GM12878 (cell line): ENCODE measurements at regions not wholly inside any gene's neighbourhood (a gene's known extent, or its start where the extent isn't known, plus 50 kb on each side); places are given as distances from the start of the nearest gene placed in this dataset.

Source experiments
- ATF2 ChIP-seq: IDR thresholded peaks from 2 replicates; pipeline ENCODE4 v1.6.1; 2012; ENCODE audit warnings: low read length, inconsistent platforms
- GATAD2B ChIP-seq: fragments of 450-650 bp; conservative IDR thresholded peaks from 2 replicates; pipeline ENCODE4 v1.6.1; 2017; ENCODE audit warnings: low read depth, mild to moderate bottlenecking, moderate library complexity
- KDM1A ChIP-seq: fragments of 200-600 bp; sonication (generic); IDR thresholded peaks from 2 replicates; pipeline ENCODE4 v1.6.1; 2016; ENCODE audit warnings: borderline replicate concordance
- MTA2 ChIP-seq: fragments of 450-650 bp; IDR thresholded peaks from 2 replicates; pipeline ENCODE4 v1.6.1; 2016; ENCODE audit warnings: low read depth, mild to moderate bottlenecking, moderate library complexity
- POLR2A ChIP-seq: IDR thresholded peaks from 2 replicates; pipeline ENCODE4 v1.6.1; 2011; ENCODE audit warnings: low read depth, mild to moderate bottlenecking, low read length
- POLR2AphosphoS5 ChIP-seq: IDR thresholded peaks from 2 replicates; pipeline ENCODE4 v1.6.1; 2011; ENCODE audit warnings: mild to moderate bottlenecking, low read length, inconsistent platforms
- SUPT20H ChIP-seq: IDR thresholded peaks from 2 replicates; pipeline ENCODE4 v1.6.1; 2011; ENCODE audit warnings: low read depth, mild to moderate bottlenecking, low read length, moderate library complexity, borderline replicate concordance; ENCODE audit not compliant: control insufficient read depth
- TAF1 ChIP-seq: IDR thresholded peaks from 2 replicates; pipeline ENCODE4 v1.6.1; 2011; ENCODE audit warnings: mild to moderate bottlenecking, low read depth, low read length, borderline replicate concordance
- TF ChIP-seq, protein P1 (sequence below): fragments of 450-650 bp; formaldehyde crosslinking; IDR thresholded peaks from 2 replicates; pipeline ENCODE4 v1.5.0; 2022; ENCODE audit warnings: mild to moderate bottlenecking, missing genetic modification characterization
- TF ChIP-seq, protein P2 (sequence below): IDR thresholded peaks from 2 replicates; pipeline ENCODE4 v1.6.1; 2012; ENCODE audit warnings: low read depth, low read length, improper control_type of control experiment

GRCh38 chr5:148717668-148718067, 63.3 kb upstream of the HTR4 start:
- TF ChIP-seq, protein P1, sequence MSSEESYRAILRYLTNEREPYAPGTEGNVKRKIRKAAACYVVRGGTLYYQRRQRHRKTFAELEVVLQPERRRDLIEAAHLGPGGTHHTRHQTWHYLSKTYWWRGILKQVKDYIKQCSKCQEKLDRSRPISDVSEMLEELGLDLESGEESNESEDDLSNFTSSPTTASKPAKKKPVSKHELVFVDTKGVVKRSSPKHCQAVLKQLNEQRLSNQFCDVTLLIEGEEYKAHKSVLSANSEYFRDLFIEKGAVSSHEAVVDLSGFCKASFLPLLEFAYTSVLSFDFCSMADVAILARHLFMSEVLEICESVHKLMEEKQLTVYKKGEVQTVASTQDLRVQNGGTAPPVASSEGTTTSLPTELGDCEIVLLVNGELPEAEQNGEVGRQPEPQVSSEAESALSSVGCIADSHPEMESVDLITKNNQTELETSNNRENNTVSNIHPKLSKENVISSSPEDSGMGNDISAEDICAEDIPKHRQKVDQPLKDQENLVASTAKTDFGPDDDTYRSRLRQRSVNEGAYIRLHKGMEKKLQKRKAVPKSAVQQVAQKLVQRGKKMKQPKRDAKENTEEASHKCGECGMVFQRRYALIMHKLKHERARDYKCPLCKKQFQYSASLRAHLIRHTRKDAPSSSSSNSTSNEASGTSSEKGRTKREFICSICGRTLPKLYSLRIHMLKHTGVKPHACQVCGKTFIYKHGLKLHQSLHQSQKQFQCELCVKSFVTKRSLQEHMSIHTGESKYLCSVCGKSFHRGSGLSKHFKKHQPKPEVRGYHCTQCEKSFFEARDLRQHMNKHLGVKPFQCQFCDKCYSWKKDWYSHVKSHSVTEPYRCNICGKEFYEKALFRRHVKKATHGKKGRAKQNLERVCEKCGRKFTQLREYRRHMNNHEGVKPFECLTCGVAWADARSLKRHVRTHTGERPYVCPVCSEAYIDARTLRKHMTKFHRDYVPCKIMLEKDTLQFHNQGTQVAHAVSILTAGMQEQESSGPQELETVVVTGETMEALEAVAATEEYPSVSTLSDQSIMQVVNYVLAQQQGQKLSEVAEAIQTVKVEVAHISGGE (CRISPR knock-in tag): no peak
- TF ChIP-seq MTA2: no peak
- TF ChIP-seq, protein P2, sequence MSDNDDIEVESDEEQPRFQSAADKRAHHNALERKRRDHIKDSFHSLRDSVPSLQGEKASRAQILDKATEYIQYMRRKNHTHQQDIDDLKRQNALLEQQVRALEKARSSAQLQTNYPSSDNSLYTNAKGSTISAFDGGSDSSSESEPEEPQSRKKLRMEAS: no peak
- TF ChIP-seq SUPT20H: no peak
- TF ChIP-seq POLR2AphosphoS5: no peak
- TF ChIP-seq KDM1A: no peak
- TF ChIP-seq POLR2A: no peak
- no peak for TF ChIP-seq ATF2
- TF ChIP-seq GATAD2B: no peak
- no peak for TF ChIP-seq TAF1
